GM21515 (cell line): ENCODE measurements at regions not wholly inside any gene's neighbourhood (a gene's known extent, or its start where the extent isn't known, plus 50 kb on each side); places are given as distances from the start of the nearest gene placed in this dataset.

Experiments used
- ATAC-seq: cut with Tn5 transposase; IDR thresholded peaks from one replicate; pipeline ENCODE4 v1.9.1; 2021; ENCODE audit not compliant: unreplicated experiment

DNA sequence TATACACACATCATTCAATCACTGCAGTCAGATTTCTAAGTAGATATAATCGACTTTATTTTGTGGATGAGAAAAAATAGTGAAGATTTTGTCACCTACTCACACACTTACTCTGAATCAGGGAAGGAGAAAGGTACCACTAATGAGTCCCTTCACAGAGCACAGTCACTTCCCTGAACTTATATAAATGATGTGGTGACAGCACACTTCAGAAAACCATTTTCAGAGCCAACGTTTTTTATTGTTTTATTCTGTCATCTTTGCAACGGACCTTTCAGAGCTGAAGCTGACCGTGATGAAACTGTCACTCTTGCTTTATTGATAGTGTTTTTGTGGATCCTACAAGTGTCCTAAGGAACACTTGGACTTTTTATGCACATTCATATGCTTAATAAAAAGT, 956.6 kb downstream of the SQOR start:
- ATAC-seq: no peak

DNA sequence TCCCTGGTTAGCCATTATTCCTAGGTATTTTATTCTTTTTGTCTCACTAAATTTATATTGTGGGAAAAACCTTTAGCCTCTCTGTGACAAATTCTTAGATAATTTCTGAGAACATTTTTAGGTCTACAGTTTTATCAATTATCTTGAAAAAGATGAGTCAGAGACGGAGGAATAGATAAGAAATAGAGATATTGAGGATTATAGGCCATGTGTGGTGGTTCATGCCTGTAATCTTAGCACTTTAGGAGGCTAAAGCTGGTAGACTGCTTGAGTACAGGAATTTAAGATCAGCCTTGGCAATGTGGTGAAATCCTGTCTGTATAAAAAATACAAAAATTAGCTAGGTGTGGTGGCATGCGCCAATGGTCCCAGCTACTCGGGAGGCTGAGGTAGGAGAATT, 960.2 kb downstream of the SQOR start:
- ATAC-seq: no peak

DNA sequence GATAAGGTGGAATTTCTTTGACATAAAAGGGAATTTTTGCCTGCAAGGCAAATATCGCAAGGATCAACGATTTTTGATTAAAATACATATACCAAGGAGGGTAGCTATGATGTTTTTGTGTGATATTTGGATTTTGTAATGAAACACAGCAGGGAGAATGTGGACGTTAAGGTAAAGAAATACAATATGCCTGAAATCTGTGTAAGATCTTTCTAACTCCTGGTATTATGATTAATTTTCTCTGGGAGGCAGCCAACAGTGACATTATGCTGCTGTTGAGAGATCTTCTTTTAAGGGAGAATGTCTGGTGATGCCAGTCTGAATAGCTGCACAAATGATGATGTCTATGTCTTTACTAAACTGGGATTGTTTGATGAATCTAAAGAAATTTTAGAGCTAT, 972.2 kb downstream of the SQOR start:
- no peak for ATAC-seq

DNA sequence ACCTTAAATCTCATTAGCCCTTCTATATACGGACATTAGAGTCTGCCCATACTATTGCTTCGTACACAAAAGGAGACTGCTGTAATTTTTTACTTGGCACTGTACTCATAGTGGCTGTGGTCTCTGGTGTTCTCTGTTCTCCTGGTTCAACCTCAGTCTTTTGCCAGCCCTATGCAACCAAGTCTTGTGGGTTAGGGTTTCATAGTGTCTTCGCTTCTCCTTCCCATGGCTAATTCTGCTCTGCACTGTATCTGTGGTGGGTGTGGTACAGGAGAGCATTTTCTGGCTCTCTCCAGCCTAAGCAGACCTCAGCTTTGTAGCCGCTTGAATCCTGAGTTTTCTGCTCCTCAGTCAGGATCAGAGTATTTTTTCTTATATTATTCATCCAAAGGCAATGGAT, 981.2 kb downstream of the SQOR start:
- no peak for ATAC-seq

DNA sequence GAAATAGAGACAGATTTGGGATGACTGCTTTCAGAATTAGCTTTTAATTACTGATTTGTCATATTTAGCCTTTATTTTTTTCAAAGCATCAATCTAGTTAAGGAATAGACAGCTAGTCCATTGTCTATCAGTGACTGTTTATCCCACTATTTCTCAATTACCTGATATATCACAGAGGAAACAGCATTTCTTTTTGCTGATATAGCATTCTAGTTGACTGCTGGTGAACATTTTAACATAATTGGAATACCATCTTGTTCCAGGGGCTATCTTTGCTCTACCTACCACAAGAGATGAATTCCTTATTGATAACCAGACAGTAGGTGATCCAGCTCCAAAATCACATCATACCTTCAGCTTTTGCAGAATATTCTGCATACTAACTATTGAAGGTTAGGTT, 982.7 kb downstream of the SQOR start:
- no peak for ATAC-seq

DNA sequence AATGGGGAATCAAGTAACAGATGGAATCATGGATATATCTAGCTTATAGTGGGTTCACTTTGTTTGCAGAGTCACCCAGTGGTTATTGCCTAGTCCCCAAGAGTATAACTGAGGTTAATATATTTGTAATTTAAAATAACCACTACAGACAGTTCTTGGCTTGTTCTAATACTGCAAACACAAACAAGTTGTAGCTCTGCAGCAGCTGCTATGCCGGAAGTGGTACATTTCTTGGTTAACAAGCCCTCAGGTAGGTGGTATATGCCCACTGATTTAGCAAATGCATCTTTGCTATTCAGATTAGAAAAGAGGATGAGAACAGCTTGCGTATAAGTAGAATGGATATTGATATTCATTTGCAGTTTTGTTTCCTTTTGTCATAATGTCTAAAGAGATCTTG, 984.2 kb downstream of the SQOR start:
- ATAC-seq: no peak

DNA sequence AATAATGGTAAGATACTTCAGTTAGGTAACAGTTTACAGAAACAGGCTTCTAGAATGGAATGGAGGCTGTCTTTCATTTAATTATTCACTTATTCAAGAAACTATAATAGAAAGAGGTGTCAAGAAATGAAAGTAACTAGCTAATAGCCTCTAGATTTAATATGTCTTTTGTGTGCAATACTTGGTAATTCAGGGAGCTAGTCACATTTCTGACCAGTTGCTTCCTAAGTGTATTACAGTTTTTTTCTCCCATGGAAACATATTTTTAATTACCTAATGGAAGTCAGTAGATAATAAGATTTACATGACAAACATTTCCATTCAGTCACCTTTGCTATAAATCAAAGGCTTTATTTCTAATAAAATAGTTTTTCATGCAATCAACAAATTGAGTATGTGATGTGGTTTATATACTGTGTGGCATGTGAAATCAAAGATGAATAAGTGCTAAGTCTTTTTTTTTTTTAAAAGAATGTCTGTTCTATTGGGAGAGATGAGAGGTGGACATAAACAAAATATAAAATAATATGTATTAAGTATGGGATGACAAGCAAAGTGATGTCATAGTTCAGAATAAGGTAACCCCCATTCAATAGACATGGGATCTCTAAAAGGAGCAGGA, 985.7 kb downstream of the SQOR start:
- no peak for ATAC-seq

DNA sequence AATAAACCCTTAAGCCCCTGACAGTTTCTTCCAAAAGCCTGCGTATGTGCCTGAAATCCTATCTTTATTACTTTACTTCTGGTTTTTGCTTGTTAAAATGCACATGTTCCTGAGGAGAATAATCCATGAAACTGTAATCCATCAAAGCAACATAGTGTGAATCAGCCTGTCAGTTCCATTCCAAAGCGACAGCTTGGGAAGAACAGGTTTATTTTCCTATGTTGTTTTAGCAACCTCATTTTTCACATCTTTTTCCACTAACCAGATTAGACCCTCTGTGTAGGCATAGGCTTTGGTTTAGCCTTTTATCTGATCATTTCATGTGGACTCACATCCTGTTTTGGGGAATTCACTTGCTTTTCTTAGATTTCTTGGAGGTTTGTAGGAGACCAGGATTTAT, 988.0 kb downstream of the SQOR start:
- ATAC-seq: no peak

DNA sequence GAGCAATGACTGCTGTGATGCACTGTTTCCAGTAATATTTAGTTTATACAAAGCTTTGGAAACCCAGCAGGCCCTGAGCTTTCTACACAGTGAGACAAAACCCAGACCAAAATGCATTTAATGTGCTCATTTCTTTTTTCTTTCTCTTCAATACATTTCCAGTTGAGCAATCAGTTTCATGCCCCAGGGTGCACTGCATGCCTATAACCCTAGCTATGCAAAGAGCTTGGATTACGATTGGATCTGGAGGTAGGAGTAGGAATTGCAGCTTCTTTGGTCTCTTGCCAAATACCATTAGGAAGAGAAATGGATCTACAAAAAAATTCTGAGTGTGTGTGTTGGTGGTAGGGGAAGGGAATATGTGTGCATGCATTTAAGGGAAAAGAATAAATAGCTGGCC, 1001.4 kb downstream of the SQOR start:
- ATAC-seq: no peak

DNA sequence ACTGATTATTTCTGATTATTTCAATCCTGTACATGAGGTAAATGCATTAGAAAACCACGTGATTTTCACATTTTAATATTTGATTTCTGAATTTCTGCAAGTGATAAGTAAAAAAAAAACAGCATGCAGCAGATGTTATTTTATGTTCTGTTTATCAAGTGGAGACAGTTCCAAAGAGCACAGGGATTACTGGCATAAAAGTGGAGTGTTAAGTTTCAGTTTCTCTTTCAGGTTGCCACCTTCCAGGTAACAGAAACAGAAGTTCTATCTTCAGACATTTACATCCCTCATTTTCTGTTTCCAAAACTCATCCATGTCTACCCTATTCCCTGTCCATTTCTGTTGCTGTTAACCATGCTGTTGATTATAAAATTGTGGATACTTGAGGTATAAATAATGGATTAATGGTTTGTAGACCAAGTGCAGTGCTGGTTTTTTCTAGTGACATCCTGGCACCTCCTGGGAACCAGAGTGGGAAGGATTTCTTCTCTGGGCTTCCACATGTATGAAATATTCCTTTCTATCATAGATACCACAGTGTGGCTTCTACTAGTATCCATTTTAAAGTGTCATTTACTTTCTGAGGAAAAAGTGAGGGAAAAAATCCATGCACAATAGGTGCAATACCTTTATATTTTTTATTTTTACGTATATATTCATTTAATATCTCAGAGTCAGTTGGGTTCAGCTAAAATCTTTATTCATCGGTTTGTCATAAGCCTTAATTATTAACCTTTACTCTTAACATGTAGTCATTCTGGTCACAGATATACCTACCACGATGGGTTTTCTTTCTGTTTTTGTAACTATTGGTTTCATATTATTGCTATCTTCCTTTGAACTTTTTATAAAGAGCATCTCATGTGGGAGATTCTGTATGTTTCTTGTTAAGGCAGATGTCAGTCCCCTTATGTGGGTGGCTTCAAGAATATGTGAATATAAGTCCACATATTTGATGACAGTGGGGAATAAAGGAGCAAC, 1010.0 kb downstream of the SQOR start:
- ATAC-seq: no peak

DNA sequence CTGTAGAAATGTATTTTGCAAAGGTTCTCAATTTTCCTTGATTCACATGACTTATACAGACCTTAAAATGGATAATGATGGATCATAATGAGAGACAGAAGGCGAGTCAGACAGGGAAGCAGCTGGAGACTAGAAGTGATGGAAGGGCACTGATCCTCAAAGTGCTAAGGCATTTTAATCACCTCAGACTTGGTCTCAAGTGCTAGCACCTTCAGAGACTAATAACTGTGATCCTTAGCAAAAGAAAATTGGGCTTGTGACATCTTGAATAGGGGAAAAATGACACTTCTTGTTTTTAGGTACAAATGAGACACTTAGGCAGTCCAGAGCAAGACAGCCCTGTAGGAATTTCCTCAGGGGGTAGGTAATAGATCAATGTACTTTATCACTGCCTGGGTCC, 1011.7 kb downstream of the SQOR start:
- ATAC-seq: no peak

DNA sequence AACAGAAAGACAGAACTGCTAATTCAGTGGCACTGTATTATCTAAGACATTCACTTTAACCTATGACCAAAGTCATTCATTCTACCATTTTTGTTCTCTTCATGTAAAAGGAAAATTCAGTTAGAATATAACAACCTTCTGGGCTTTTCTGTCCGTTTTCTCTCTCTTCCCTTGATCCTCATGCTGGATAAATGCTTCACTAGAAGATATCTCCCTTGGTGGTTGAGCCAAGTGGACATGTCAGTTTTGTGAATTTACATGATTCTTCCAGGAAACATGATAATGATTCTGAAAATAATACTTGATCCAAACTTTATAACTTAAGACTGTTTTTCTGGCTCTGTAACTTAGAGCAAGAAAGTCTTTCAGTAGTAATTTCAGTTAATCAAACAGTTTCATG, 1012.2 kb downstream of the SQOR start:
- no peak for ATAC-seq

DNA sequence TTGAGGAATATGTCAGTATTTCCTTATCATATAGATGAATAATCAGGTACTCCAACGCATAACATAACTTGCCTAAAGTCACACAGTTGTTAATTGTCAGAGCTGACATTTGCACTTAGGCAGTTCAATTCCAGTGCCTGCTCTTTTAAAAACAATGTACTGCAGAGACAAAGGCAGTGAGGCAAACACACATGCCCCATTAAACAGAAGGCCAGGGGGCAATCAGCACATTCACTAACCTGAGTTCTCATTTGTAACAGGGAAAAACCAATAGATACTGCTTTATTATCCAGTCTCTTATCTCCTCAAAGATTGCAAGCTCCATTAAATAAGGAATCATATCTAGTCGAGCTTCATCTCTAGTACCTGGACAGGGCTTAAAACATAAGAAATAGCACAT, 1017.4 kb downstream of the SQOR start:
- ATAC-seq: no peak

DNA sequence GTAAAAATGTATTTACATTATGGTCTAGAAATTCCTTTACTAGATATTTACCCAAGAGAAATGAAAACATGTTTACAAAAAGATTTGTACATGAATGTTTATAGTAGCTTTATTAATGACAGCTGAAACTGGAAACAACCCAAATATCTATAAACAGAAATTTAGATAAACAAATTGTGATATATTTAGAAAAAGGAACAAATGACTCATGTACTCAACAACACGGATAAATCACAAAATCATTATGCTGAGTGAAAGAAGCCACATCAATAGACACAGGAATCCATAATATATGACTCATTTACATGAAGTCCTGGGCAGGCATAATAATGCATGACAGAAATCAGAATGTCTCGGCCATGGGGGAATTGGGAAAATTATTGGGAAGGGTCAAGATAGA, 1020.2 kb downstream of the SQOR start:
- no peak for ATAC-seq

DNA sequence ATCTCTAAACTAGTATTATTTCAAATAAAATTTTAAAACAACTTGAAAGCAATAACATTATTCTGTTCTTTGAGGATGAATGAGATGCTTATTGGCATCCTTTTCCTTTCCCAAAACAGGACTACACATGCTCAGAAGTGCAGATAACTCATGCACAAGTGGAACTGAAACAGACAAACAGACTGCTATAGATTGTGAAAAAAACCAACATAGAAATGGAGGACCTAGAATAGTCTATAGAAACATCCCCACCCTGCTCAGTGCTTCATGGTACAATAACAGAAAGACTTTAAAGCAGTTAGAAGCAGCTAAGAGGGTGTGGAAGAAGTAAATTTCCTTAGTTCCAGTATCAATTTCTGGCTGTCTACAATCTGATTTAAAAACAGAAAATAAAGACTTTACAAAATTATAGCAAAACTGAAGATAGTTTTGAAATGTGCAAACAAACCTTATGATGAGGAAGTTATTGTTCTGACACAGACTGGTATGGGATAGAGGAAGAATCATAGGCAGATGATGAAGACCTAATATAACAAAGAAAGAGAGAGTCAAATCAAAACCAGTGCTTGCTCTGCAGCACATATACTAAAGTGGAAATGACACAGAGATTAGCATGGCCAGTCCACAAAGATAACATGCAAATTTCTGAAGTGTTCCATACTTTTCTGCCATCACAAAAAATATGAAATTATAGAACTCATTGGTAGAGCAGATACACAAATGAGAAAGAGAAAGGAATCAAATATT, 1025.4 kb downstream of the SQOR start:
- no peak for ATAC-seq

DNA sequence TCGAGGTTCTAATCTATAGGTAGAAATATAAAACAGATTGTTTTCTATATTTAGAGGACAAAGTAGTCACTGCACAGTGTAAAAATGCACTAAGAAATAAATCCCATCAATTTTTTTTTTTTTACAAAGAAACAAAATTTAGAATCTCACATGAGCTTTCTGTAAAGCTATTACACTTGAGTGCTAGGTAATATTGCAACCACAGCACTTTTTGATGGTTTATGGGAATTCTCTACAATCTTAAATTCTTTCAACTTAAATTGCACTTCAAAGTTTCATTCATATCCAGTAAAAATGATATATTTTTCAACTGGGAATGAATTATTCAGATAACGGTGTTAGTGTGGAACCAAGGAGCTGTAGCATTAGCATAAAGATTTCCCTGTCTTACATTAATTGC, 1035.4 kb downstream of the SQOR start:
- ATAC-seq: no peak

DNA sequence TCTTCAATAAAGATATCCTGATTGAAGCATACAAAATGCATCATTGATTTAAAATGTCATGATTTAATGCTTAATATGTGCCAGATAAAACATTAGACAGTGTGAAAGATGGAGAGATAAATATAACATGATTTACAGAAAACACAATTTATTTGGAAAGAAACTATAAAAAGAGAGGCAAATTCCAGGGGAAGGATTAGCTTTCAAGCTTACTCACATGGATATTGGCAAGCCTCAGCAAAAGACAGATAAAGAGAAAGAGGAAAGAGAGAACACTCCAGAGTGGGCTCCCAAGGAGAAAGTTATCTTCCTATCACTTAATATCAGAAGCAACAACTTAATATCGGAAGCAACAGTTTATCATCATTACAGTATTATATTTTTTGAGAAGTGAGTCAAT, 1036.5 kb downstream of the SQOR start:
- ATAC-seq: no peak

DNA sequence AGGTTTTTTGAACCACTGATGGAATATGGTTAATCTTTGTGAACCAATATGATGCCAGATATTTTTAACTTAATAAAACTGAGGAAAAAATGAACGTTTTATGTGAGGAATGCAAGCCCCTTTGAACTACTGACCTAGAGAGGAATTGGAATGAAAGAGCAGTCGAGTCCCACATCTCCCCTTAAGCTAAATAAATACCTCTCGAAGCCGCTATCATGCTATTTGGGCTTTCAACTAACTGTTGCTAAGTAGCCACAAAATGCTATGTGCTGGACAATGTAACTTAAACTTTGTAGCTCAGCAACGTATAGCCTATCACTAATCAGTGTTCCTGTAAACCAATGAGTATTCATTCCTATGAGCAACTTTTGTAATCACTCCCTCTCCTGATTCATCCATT, 1037.2 kb downstream of the SQOR start:
- ATAC-seq: no peak

DNA sequence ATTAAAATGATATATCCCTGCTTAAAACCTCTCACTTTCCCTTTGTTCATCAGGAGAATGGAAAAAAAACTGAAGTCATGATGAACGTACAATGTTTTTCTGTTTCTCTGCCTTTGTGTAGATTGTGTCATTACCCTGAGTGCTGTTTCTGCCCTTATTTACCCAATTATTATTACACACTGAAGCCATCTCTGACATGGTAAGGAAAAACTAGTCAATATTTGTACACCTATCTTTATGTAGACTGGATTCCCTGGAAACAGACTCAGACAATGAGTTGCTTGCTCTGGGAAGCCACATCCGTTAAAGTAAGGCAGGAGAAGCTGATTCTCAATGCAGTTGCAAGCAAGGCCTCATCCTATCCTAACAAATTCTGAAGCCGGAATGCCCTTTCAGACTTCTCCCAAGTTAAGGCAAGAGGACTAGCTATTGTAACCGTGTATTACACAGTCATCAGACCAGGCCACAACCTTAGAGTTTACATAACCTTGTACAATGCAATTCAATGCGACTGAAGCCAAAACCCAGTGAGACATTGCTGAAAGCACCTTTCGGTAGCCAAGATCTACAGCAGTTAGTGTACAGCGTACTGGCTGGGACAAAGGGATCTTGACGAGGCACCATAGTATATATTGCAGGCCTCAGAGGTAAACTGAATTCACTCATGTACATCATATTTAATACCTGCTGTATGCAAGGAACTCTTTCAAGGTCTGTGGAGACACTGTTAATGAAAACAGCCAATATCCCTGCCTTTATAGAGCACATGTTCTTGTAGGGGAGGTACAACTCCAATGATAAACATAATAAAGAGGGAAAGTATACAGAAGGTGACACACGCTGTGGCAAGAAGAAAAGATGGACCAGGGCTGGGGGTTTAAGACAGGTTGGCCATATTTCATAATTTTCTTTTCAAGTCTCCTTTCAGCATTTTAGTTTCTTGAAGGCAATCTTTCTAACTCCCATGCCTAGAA, 1040.8 kb upstream of the SEMA6D start:
- no peak for ATAC-seq

DNA sequence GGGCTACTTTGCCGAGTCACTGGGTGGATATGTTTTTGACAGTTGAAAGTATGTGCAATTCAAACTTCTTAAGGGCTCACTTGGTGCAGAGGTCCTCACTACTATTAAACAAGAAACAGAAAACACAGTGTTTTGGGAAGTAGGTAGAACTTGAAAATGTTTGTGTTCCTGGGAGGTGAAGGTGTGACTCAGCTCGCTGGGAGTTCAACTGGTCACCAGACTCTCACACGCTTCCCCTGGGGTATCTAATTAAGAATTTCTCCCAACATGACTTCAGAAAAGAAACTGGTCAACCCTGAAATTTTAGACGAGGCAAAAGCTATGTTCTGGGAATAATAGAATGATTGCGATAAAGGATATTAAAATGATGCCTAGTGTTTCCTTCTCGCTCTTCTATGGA, 1039.8 kb upstream of the SEMA6D start:
- no peak for ATAC-seq

DNA sequence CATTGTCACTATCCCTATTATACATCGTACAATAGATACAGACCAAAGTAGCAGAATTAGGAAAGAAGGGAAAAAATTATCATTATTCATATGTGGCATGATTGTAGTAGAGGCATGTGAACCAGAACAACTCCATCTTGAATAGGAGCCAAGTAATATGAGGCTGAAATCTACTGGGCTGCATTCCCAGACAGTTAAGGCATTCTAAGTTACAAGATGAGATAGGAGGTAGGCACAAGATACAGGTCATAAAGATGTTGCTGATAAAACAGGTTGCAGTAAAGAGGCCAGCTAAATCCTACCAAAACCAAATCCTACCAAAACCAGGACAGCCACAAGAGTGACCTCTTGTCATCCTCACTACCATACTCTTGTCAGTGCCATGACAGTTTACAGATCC, 1035.4 kb upstream of the SEMA6D start:
- no peak for ATAC-seq
